Activated T-helper 1 cell treated with anti-CD3 and anti-CD28 coated beads, Interleukin-12 subunit alpha, Interleukin-12 subunit beta, Interleukin-2, Interleukin-4 antibody, amounts not matched to agents 30 ng/mL and 10 ng/mL and 1 ng/mL, durations not matched to agents 14 hours and 24 hours and 36 hours (primary cell): ENCODE measurements at regions not wholly inside any gene's neighbourhood (a gene's known extent, or its start where the extent isn't known, plus 50 kb on each side); places are given as distances from the start of the nearest gene placed in this dataset.
"Not testable (repeated sequence)": the region's sequence is repeated elsewhere in the genome, so short reads cannot be mapped to it uniquely, and the experiment has no call there.

Experiments
- DNase-seq: peaks from one replicate; pipeline ENCODE4 v3.0.0; 2021; ENCODE audit warnings: low spot score
- H3K27ac Mint-ChIP-seq: one replicate; pipeline ENCODE4 v1.8.0; 2021; ENCODE audit warnings: mild to moderate bottlenecking, mixed read lengths
- H3K27me3 Mint-ChIP-seq: one replicate; pipeline ENCODE4 v1.8.0; 2022; ENCODE audit warnings: mild to moderate bottlenecking, moderate library complexity, mixed read lengths; ENCODE audit not compliant: insufficient read depth
- H3K36me3 Mint-ChIP-seq: one replicate; pipeline ENCODE4 v1.8.0; 2021; ENCODE audit warnings: low read depth, mixed read lengths
- H3K4me1 Mint-ChIP-seq: one replicate; pipeline ENCODE4 v1.8.0; 2021; ENCODE audit warnings: low read depth, mixed read lengths
- H3K4me3 Mint-ChIP-seq: one replicate; pipeline ENCODE4 v1.8.0; 2021; ENCODE audit warnings: mild to moderate bottlenecking, moderate library complexity, mixed read lengths
- H3K9me3 Mint-ChIP-seq: one replicate; pipeline ENCODE4 v1.8.0; 2021; ENCODE audit warnings: mixed read lengths
- intact Hi-C: fragments of 100-400 bp; cut with micrococcal nuclease; formaldehyde crosslinking; loops from one replicate; pipeline ENCODE4 v1.15.1; 2024

- H3K27me3 Mint-ChIP-seq = no peaks in the 10 kb centered on the region
- no peak for DNase-seq
- H3K4me1 Mint-ChIP-seq = no peaks in the 10 kb centered on the region
- no peak overlapping the region for H3K4me3 Mint-ChIP-seq
- H3K27ac Mint-ChIP-seq = no peak overlapping the region
- H3K9me3 Mint-ChIP-seq = no peaks in the 10 kb centered on the region
- H3K36me3 Mint-ChIP-seq = no peaks in the 10 kb centered on the region
- intact Hi-C loops = no loop called here
Observed at GRCh38 chr2:34703292-34703691, 1104.2 kb upstream of the FAM98A start.

DNA sequence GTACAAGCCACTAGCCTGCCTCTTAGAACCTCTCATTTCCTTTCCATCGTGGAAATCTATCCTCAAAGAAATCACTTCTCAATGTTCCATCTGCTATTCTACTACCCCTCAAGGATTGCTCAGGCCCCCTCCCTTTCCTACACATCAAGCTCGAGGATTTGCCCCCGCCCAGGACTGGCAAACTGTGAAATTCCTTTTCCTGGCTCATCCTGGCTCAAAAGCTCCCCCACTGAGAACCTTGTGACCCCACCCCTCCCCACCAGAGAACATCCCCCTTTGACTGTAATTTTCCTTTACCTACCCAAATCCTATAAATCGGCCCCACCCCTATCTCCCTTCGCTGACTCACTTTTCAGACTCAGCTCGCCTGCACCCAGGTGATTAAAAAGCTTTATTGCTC lies 1103.3 kb upstream of the FAM98A start:
- H3K27ac Mint-ChIP-seq, H3K27me3 Mint-ChIP-seq, H3K4me3 Mint-ChIP-seq, H3K9me3 Mint-ChIP-seq, intact Hi-C loops, H3K36me3 Mint-ChIP-seq, H3K4me1 Mint-ChIP-seq, DNase-seq: not testable (repeated sequence)

DNA sequence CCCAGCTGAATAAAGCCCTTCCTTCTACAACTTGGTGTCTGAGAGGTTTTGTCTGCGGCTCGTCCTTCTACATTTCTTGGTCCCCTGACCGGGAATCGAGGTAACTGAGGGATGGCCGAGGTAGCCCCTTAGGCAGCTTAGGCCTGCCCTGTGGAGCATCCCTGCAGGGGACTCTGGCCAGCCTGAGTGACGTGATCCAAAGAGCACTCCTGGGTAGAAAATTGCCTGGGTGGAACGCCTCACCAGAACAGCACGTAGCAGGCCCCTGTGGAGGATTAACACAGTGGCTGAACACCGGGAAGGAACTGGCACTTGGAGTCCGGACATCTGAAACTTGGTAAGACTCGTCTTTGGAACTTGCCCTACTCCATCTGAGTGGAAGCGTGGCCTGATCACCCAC lies 1078.5 kb upstream of the FAM98A start:
- H3K27me3 Mint-ChIP-seq, intact Hi-C loops, H3K4me1 Mint-ChIP-seq, H3K9me3 Mint-ChIP-seq, H3K36me3 Mint-ChIP-seq, H3K27ac Mint-ChIP-seq, H3K4me3 Mint-ChIP-seq, DNase-seq: not testable (repeated sequence)

- H3K27ac Mint-ChIP-seq, H3K9me3 Mint-ChIP-seq, H3K27me3 Mint-ChIP-seq, H3K36me3 Mint-ChIP-seq, H3K4me3 Mint-ChIP-seq, intact Hi-C loops, DNase-seq, H3K4me1 Mint-ChIP-seq: not testable (repeated sequence)
Observed at GRCh38 chr2:34677119-34677531, 1078.0 kb upstream of the FAM98A start.

GRCh38 chr2:34670482-34670881 lies 1071.4 kb upstream of the FAM98A start:
- no peak overlapping the region for H3K4me3 Mint-ChIP-seq
- H3K4me1 Mint-ChIP-seq = no peaks in the 10 kb centered on the region
- no peaks in the 10 kb centered on the region for H3K9me3 Mint-ChIP-seq
- no peak overlapping the region for H3K27ac Mint-ChIP-seq
- DNase-seq = no peak
- intact Hi-C loops = no loop called here
- H3K27me3 Mint-ChIP-seq = no peaks in the 10 kb centered on the region
- no peaks in the 10 kb centered on the region for H3K36me3 Mint-ChIP-seq

DNA sequence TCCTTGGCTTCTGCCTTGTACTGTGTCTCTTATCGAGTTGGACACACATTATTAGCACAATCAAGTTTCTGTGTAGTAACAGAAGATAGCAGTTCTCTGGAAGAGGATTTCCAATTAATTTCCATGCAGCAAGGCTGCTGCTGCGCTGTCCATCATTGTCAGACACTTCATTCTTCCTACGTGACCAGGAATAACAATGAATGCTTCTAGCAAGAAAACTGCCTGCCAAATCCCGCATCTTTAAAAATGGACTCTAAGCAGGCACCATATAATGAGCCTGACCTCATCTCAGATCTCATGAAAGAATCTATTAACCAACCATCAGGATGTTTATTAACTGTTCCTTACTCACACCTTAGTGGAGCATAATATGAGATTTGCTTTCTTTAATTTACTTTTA lies 1067.7 kb upstream of the FAM98A start:
- H3K4me3 Mint-ChIP-seq = no peak overlapping the region
- H3K9me3 Mint-ChIP-seq = no peaks in the 10 kb centered on the region
- no peak for DNase-seq
- no peaks in the 10 kb centered on the region for H3K36me3 Mint-ChIP-seq
- intact Hi-C loops = no loop called here
- H3K27ac Mint-ChIP-seq = no peak overlapping the region
- no peaks in the 10 kb centered on the region for H3K4me1 Mint-ChIP-seq
- no peaks in the 10 kb centered on the region for H3K27me3 Mint-ChIP-seq

GRCh38 chr2:34664266-34664665 lies 1065.2 kb upstream of the FAM98A start:
- Mint-ChIP-seq H3K36me3 (no peaks in the 10 kb centered on the region), H3K4me1 (no peaks in the 10 kb centered on the region), H3K4me3 (no peak overlapping the region), H3K27me3 (no peaks in the 10 kb centered on the region), H3K27ac (no peak overlapping the region), H3K9me3 (no peaks in the 10 kb centered on the region)
- no peak for DNase-seq
- intact Hi-C loops = no loop called here

GRCh38 chr2:34663314-34663713 lies 1064.2 kb upstream of the FAM98A start:
- Mint-ChIP-seq H3K4me3 (no peak overlapping the region), H3K4me1 (no peaks in the 10 kb centered on the region), H3K27me3 (no peaks in the 10 kb centered on the region), H3K27ac (no peak overlapping the region), H3K9me3 (no peaks in the 10 kb centered on the region), H3K36me3 (no peaks in the 10 kb centered on the region)
- DNase-seq = no peak
- intact Hi-C loops = no loop called here

DNA sequence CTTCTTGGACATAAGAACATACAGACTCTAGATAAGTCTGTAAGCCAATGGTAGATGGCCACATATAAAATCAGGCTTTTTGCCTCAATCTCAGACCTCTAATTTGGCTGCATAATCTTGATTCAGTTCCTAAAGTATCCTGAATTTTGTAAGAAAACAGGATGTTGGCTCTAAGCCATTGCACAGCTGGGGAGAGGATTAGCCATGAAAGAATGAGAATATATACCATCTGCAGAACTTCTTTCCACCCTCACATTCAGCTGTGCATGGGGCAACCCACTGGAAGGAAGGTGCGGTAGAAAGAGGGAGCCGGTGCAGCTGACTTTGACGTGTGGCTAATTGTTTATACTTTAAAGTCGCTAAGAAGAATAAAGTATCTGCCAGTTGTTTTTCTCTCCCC lies 1061.6 kb upstream of the FAM98A start:
- H3K27ac Mint-ChIP-seq = no peak overlapping the region
- H3K36me3 Mint-ChIP-seq = no peaks in the 10 kb centered on the region
- no peaks in the 10 kb centered on the region for H3K4me1 Mint-ChIP-seq
- intact Hi-C loops = no loop called here
- DNase-seq = no peak
- H3K4me3 Mint-ChIP-seq = no peak overlapping the region
- no peaks in the 10 kb centered on the region for H3K9me3 Mint-ChIP-seq
- H3K27me3 Mint-ChIP-seq = no peaks in the 10 kb centered on the region

DNA sequence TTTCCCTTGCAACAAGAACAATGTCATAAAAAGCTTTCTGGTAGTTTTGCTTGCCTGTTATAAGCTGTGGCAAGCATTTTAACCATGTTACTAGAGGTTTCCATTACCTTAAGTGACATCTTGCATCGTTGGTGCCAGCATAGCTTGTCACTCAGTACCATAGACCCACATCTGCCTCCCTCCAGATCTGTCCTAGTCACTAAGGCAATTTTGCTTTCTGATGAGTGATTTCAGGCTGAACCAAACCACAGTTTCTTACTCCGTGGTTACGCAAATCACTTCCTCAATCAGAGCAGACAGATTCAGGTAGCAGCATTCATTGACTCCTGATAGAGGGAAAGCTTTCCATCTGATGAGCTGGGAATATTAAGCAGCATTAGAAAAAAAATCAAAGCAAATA lies 1057.5 kb upstream of the FAM98A start:
- Mint-ChIP-seq H3K27ac (no peak overlapping the region), H3K4me1 (no peaks in the 10 kb centered on the region), H3K27me3 (no peaks in the 10 kb centered on the region), H3K4me3 (no peak overlapping the region), H3K9me3 (no peaks in the 10 kb centered on the region), H3K36me3 (no peaks in the 10 kb centered on the region)
- DNase-seq = no peak
- intact Hi-C loops = no loop called here

GRCh38 chr2:34652636-34653035 lies 1053.5 kb upstream of the FAM98A start:
- Mint-ChIP-seq H3K4me3 (no peak overlapping the region), H3K27ac (no peak overlapping the region), H3K9me3 (peaks cover 11% of the 10 kb centered on the region), H3K36me3 (no peaks in the 10 kb centered on the region), H3K4me1 (no peaks in the 10 kb centered on the region), H3K27me3 (no peaks in the 10 kb centered on the region)
- DNase-seq = no peak
- intact Hi-C loops = no loop called here

GRCh38 chr2:34646901-34647300 lies 1047.8 kb upstream of the FAM98A start:
- no peak overlapping the region for H3K4me3 Mint-ChIP-seq
- no peaks in the 10 kb centered on the region for H3K36me3 Mint-ChIP-seq
- H3K27me3 Mint-ChIP-seq = no peaks in the 10 kb centered on the region
- H3K9me3 Mint-ChIP-seq = peaks cover 14% of the 10 kb centered on the region
- intact Hi-C loops = no loop called here
- H3K4me1 Mint-ChIP-seq = no peaks in the 10 kb centered on the region
- DNase-seq = no peak
- no peak overlapping the region for H3K27ac Mint-ChIP-seq

DNA sequence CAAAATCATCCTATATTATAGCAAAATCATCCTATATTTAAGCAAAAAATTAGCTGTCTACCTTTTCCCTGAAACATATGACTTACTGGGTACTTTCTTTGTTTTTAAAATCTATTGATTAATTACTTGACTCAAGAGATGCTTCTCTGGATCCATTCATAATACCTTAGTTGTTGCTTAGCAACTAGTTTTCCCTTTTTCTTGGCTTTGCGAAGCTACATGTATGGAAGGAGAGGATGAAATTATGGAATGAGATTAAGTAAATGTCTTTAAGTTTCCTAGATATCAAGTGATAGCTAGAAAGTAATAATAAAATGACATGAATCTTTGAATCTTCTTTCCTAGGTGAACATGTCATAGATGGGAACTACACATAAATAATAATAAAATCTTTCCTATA lies 1033.2 kb upstream of the FAM98A start:
- peaks cover 20% of the 10 kb centered on the region for H3K9me3 Mint-ChIP-seq
- no peaks in the 10 kb centered on the region for H3K36me3 Mint-ChIP-seq
- DNase-seq = no peak
- H3K4me3 Mint-ChIP-seq = no peak overlapping the region
- no peaks in the 10 kb centered on the region for H3K4me1 Mint-ChIP-seq
- intact Hi-C loops = no loop called here
- no peak overlapping the region for H3K27ac Mint-ChIP-seq
- no peaks in the 10 kb centered on the region for H3K27me3 Mint-ChIP-seq

GRCh38 chr2:34627003-34627402 lies 1027.9 kb upstream of the FAM98A start:
- H3K27ac Mint-ChIP-seq = no peak overlapping the region
- H3K27me3 Mint-ChIP-seq = no peaks in the 10 kb centered on the region
- intact Hi-C loops = no loop called here

More at GRCh38 chr2:34627003-34627402, 1027.9 kb upstream of the FAM98A start:
- no peaks in the 10 kb centered on the region for H3K36me3 Mint-ChIP-seq
- peaks cover 14% of the 10 kb centered on the region for H3K9me3 Mint-ChIP-seq
- no peak overlapping the region for H3K4me3 Mint-ChIP-seq
- no peak for DNase-seq
- H3K4me1 Mint-ChIP-seq = no peaks in the 10 kb centered on the region
